GM19351 (cell line): ENCODE measurements at regions not wholly inside any gene's neighbourhood (a gene's known extent, or its start where the extent isn't known, plus 50 kb on each side); places are given as distances from the start of the nearest gene placed in this dataset.
"Not testable (repeated sequence)": the region's sequence is repeated elsewhere in the genome, so short reads cannot be mapped to it uniquely, and the experiment has no call there.

Source experiments
- ATAC-seq: cut with Tn5 transposase; IDR thresholded peaks from one replicate; pipeline ENCODE4 v1.9.1; 2021; ENCODE audit warnings: mild to moderate bottlenecking, moderate library complexity; ENCODE audit not compliant: unreplicated experiment

DNA sequence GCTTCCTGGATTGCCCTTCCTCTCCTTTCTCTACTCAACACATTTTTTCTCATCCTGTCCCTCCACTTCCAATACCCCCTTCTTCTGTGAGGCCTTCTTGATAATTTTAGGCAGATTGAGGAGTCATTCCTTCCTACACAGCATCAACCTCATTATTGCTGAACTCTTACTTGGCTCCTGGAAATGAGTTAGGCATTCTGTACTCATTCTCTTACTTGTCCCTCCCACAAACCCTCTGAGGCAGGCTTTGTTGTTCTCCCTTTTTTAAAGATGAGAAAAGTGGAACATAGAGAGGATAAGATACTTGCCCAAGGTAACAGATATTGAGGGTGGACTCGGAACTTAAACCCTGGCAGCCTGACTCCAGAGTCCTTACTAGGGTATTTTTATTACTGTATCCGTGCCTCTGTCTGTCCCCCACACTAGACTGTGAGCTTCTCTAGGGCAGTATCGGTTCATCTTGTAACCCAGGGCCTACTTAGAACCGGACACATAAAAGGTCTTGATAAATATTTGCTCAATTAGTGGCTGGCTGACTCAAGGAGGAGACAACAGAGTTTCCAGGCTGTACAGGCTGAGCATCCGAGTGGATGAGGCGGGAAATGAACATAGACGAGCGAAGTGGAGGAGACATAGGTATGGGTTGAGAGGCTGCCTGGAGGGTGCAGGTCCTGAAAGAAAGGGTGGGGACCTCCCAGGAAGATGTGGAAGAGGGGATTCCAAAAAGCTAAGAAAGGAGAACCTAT lies 148.7 kb upstream of the ATP2B2 start:
- no peak for ATAC-seq

DNA sequence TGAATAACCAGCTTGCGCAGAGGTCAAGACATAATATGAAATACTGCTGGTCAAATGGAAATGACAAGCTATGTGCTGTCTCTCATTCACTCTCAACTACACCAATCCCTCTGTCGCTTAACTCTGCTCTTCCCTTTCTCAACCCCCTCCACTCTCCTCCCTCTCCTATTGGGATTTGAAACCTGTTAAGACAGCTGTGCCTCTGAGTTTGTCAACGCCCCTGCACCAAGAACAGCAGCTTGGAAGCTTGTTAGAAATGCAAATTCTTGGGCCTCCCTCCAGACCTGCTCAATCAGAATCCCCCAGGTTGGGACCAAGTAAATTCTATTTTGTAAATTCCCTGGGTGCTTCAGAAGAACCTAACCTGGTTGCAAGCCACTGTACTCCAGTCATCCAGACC lies 149.7 kb upstream of the ATP2B2 start:
- no peak for ATAC-seq

DNA sequence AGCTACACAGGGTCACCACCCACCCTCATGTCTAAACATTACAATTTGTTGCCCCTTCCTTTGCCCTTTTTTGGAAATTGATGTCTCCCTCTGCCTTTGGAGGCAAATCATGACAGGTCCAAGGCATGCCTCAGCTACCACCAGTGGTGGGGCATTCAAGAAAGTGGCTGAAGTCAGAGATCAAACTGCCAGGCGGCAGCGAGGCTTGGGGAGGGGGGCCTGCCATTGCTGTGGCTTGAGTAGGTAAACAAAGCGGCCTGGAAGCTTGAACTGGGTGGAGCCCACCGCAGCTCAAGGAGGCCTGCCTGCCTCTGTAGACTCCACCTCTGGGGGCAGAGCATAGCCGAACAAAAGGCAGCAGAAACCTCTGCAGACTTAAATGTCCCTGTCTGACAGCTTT lies 152.0 kb upstream of the ATP2B2 start:
- not testable (repeated sequence) for ATAC-seq

DNA sequence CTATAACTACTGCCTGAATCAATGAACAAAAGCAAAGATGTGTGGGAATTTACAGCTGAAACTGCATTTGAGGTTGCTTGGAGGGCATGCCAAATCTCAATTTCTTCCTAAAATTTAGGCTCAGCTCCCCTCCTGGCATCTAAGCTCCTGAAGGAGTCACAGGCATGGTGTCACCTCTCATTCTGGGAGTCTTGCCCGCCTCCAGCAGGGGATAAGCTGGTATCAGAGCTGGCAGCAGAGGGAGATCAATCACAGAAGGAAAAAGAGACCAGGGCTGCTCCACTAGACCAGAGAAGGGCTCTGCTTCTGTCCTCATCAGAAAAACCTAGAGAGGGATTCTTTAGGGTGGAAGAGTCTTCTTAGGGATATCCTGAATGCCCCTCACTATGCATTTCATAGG lies 150.4 kb upstream of the SLC6A11 start:
- ATAC-seq = no peak

DNA sequence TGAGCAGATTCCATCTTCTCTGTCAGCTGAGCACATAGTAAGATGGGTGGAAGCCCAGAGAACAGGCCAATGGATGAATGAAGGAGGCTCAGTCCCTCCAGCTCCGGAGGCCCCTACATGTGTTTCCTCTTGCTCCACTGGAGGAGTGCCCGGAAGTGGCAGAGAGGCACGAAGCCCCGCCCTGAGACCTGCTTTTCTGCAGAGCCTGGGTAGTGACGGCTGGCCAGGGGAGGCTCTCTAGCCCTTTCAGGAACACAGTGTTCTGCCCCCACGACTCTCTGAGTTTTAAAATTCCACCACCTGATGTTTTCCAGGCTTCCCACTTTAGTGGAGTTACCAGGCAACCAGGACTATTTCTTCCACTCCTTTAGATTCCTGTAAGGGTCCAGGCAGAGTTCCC lies 149.4 kb upstream of the SLC6A11 start:
- no peak for ATAC-seq

DNA sequence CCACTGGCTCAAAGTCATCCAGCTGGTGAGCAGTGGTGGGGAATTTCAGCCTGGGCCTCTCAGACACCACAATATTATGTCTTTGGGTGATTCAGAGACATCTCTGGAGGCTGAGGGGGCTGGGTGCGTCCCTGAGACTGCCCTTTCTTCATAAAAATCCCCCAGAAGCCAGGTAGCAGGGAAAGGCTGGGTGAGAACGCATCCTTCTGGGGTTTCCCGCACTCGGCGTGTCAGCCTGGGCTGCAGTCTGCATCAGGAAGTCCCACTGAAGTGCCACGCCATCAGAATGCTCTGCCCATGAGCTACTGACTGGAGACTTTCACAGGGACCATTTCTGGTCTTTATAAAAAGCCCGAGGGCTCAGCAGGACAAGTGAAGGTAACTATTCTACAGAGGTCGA lies 148.8 kb upstream of the SLC6A11 start:
- no peak for ATAC-seq

DNA sequence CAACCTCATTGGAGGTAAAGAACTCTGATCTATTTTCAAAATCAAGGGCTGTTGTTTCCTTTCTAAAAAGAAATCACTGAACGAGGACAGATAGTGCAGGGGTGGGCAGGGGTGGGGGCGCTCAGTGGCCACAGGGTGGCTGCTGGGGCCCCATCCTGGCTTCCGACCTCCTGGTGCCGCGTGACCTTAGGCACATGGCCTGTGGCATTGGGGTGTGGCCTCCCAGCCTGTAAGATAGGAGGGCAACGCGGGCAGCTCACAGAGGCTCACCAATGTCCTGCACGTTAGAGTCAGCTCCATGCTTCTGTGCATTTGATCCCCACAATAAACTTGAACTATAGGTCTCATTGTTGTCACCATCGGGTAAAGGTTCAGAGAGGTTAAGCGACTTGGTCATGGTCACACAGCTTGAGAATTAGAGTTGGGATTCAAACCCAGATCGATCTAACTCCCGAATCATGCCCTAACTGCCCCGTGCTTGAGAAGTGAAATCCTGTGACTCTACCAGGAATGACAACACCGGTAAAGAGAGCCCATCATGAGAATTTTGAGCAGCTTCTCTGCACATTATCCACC lies 148.0 kb upstream of the SLC6A11 start:
- ATAC-seq = no peak

DNA sequence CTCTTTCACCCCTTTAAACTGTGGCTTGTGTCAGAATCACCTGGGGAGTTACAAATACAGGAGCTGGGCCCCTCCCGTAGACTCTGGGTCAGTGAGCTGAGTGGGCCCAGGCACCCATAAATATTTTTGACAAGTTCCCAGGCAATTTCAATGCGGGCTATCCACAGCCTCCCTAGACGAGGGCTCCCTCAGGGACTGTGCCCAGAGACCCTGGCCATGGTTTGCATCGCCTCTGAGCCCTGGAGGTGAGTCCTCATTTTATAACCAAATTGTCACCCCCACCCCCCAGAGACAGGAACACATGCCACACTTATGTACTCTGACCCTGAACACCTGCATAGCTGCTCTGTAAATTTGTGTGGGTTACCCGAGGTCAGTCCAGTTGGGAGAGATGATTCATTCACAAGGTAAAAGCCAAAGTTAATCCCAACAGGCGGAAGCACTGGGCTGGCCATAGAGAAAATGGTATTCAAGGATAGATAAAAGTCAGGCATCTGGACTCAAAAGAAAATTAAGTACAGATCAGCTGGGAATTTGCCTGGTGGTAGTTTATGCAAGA lies 146.5 kb upstream of the SLC6A11 start:
- ATAC-seq = no peak

DNA sequence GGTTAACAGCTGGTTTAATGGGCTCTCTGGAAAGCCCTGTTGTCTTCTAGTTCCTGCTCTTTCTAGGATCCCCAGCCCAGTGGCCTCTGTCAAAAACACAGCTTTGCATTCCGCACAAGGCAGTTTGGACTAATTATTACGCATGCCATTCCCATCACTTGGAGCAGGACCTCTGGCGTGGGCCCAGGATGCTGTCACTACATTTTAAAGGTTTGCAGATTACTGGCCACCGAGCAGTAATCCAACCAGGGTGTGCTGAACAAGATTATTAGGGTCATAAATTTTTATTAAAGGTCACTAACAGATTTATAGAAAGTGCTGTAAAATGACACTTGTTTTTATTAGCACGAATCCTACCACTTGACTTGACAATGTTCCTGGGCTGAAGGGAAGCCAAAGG lies 143.6 kb upstream of the SLC6A11 start:
- ATAC-seq = no peak

DNA sequence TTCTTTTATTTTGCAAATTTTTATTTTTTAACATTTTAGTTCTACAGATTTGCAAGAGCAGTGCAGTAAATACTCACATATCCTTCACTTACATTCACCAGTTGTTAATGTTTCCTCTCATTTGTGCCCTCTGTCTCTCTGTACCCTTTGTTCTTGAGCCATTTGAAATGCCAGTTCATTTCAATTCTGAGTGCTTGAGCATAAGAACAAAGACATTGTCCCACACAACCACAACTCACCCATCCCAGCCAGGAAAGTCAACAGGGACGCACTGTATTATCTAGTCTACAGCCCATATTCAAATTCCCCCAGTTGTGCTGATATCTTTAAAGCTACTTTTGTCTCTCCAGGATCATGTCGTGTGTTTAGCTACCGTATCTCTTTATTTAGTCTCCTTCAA lies 141.4 kb upstream of the SLC6A11 start:
- ATAC-seq = no peak

DNA sequence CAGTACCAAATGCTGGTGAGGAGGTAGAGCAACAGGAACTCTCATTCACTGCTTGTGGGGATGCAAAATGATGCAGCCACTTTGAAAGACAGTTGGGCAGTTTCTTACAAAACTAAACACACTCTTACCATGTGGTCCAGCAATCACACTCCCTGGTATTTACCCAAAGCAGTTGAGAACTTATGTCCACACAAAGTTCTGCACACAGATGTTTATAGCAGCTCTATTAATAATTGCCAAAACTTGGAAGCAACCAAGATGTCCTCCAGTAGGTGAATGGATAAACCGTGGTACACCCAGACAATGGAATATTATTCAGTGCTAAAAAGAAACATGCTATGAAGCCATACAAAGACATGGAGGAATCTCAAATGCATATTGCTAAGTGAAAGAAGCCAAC lies 139.1 kb upstream of the SLC6A11 start:
- ATAC-seq = no peak

DNA sequence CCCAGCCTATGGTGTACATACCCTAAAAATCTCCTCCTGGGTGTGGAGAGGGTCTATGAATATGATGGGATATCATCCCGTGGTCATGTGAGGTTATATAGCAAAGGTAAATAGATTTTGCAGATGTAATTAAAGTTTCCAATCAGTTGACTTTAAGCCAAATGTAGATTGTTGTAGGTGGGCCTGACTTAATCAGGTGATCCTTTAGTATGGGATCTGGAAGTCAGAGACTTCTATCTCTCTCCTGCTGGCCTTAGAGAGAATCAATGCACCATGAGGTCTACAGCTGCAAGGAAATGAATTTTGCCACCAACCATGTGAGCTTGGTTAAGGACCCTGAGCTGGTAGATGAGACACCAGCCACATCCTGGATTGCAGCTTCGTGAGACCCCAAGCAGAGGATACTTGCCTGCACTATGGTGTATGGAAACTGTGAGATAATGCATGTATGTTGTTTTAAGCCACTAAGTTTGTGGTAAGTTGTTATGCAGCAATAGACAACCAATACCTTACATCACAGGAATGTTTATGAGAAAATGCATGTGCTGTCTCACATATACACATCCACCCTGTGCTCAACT lies 137.1 kb upstream of the SLC6A11 start:
- ATAC-seq = no peak

DNA sequence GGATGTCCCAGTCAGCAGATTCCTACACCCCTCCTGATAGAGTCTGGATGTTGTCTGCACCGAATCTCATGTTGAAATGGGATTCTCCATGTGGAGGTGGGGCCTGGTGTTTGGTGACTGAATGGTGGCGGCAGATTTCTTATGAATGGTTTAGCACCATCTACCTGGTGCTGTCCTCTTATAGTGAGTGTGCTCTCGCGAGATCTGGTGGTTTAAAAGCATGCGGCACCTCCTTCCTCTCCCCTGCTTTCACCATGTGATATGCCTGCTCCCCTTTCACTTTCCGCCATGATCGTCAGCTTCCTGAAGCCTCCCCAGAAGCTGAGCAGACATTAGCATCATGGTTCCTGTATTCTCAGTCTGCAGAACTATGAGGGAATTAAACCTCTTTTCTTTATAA lies 135.2 kb upstream of the SLC6A11 start:
- no peak for ATAC-seq

DNA sequence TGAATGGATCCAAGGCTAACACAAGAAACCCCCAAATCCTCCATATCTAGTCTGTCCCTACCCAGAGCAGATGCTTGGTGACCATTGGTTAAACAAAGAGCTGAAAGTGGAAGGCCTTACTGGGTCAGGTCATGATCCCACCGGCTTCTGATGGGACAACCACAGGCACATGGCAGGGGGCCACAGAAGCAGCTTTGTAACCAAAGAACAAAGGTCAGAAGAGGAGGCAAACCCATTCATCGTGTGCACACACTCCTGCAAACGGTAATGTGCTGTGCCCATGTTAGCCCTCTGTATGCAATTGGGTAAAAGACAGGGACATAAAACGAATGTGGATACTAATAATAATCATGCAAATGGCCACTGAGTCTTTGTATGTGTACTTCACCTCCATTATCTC lies 133.3 kb upstream of the SLC6A11 start:
- ATAC-seq = no peak

DNA sequence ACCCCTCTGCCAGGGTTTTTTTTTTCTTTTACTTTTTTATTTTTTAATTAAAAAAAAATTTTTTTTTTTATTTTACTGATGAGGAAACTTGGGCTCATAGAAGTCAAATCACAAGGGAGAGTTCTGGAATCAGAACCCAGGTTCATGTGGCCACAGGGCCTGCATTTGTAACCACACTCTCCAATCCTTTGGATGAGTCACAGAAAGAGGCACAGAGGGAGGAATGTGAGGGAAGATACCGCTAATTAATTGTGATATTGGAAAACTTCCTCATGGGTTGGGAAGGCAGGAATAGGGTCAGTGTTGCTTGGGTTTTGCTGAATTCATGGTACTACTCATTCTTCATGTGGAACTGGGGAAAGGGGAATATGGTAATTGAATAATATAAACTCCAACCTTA lies 132.9 kb upstream of the SLC6A11 start:
- no peak for ATAC-seq

DNA sequence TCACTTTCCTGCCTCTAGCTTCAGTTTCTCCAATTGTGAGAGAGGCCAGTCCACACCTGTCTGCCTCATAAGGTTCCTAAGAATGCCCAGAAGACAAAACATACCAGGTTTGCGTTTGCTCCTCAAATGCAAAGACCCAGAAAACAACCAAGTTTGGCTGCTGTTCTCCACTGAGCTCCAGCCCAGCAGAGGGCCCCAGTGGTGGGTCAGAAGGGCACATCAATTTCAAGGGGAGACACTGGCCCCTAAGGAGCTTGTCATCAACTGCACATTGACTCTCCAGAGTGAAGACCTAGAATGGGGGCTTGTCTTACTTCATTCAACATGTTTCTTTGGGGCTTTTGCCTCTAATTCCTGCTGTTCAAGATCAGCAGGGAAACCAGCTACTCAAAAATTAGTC lies 127.9 kb upstream of the SLC6A11 start:
- ATAC-seq = no peak

DNA sequence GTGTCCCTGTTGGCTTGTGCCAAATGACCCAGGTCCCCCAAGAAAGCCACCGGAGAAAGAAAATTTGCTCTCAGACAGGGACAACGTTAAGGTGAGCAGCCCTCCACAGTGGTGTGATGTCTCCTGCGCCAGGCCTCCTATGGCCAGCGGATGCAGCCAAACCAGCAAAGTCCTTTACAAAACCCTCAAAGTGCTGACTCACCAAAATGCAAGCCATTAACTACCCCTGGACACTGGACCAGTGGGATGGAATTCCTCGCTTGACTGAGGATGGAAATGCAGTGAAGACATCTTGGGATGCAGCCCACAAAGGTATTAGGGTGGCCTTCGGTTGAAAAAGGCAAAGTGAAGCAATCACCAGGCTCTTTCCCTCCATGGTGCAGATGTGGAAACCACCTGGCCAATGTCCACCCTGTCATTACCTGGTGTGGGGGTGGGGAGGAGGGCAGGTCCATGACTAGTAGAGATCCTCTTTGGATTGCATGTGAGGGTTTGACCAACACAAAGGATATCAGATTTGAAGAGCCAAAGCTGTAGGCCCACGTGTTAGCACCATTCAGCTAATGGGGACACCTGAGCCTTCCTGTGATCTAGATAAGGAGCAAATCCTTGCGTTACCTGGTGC lies 127.4 kb upstream of the SLC6A11 start:
- ATAC-seq = no peak

DNA sequence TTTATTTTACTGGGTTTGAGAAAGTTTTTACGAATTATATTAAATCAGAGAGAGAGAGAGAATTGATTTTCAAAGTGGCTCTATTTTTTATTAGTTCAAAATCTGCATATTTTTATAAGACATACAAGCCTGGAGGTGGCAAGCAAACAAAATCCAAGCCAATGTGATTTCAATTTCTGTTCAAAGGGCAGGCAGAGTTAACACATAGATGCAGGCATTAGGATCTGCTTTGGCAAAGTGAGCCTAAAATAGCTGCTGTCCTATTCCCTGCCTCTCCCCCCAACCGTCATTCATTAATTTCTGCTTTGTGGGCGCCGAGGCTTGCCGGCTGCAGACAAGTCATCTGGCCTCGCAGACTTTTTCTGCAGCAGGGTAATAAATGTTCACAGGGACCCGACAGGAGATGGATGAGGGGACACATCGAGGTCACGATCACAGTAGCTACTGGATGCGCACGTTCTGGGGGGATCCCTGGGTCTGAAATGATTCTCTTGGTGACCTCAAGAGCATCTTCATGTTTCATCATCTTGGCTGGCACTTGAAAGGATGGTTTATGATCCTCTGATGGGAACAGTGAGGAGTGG lies 123.9 kb upstream of the SLC6A11 start:
- no peak for ATAC-seq

DNA sequence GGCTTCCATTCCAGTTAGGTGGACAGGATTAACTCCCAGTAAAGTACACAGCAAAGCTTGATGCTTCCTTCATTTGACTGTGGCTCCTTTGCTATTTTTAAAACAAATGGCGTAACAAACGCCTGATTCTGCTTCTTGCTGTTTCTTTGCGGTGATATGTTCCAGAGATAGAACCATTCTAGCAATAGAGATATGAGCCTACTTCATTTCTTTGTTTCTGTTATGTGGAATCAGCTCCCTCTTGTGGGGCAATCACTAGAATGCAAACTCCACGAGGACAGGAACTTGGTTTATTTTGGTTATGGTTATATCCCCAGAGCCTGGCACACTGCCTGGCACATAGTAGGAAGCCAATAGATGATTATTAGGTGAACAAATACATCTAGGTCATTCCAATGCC lies 122.6 kb upstream of the SLC6A11 start:
- no peak for ATAC-seq

DNA sequence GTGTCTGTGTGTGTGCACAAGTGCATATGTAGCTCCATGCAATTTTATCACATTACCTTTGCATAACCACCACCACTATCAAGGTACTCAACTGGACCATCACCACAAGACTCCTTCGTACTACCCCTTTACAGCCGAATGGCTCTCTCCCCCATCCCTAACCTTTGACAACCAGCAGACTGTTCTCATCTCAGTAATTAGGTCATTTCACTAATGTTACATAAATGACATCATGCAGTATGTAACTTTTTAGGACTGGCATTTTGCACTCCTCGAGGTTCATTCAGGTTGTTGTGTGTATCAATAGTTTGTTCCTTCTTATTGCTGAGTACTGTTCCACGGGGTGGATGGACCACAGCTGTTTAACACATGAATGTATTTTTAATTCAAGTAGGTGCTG lies 121.8 kb upstream of the SLC6A11 start:
- ATAC-seq = no peak

DNA sequence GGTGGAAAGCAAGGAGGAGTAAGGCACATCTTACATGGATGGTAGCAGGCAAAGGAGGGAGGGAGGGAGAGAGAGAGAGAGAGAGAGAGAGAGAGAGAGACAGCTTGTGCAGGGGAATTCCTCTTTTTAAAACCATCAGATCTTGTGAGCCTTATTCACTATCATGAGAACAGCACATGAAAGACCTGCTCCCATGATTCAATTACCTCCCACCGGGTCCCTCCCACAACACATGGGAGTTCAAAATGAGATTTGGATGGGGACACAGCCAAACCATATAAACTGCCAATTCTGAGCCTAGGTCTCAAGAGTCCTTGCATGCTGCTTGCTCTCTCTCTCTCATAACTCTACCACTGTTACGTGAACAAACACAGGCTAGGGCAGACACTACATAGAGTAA lies 120.8 kb upstream of the SLC6A11 start:
- not testable (repeated sequence) for ATAC-seq
